NCI-H2196 treated with DMSO at 0.1 percent for 48 hours (cell line): ENCODE measurements at regions not wholly inside any gene's neighbourhood (a gene's known extent, or its start where the extent isn't known, plus 50 kb on each side); places are given as distances from the start of the nearest gene placed in this dataset.

ENCODE experiments used
- DNase-seq: peaks from one replicate; lab custom pipeline; 2025; ENCODE audit not compliant: unreplicated experiment; lab: John Stamatoyannopoulos, UW

DNA sequence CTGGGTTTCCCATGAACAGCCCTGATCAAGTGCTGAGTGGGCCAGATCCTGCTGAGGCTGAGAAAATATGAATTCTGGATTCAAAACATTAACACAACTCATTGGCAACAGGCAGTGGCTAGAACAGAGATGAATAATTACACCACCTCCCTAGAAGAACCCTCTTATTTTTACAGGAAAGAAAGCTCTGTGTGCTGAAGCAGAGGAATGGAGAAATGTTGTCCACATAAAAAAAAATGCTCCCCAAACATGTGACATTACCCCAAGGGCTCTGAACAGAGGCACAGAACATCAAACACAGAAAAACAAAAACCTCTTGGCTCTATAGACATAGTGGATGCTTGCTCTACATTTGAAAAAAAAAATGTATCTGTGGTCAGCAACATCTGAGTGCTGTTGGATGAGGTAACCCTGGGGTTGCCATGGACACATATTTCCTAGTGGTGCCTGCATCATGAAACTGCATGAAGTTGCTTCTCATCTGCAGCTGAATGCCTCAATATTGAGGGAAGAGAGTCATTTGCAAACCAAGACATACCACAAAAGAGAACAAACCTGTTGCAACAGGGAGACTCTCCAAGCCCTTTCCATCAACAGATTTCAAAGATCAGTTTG, 98.8 kb downstream of the SNX19 start:
- no peak for DNase-seq

DNA sequence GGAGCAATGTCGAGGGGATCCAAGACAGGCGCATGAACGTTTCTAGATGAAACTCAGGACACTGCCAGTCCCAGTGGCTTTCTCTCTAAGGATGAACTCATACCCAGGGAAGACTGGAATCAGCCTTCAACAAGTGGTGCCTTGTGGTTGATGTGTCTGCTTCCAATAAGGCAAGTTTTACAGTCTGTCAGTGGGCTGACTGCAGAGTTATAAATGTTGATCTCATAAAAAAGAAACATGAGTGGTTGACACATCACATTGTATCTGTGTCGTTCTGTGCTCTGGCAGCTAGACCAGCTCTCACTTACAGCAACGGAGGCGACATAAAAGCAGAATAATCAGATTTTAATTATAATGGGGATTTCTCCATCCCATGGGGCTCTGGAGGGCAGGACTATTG, 96.7 kb downstream of the SNX19 start:
- DNase-seq: no peak
